Neural crest cell (in vitro differentiated cells): ENCODE measurements at regions not wholly inside any gene's neighbourhood (a gene's known extent, or its start where the extent isn't known, plus 50 kb on each side); places are given as distances from the start of the nearest gene placed in this dataset.

Source experiments
- DNase-seq: peaks from one replicate; pipeline ENCODE4 v3.0.0; 2021; ENCODE audit warnings: low read depth, mixed read lengths, low spot score
- H3K27ac Mint-ChIP-seq: one replicate; pipeline ENCODE4 v1.8.0; 2021; ENCODE audit warnings: mild to moderate bottlenecking, mixed read lengths; ENCODE audit not compliant: unreplicated experiment
- H3K27me3 Mint-ChIP-seq: 2 replicates; pipeline ENCODE4 v1.8.0; 2021; ENCODE audit warnings: low read depth, mild to moderate bottlenecking, mixed read lengths
- H3K36me3 Mint-ChIP-seq: 2 replicates; pipeline ENCODE4 v1.8.0; 2021; ENCODE audit warnings: low read depth, mild to moderate bottlenecking, mixed read lengths
- H3K4me1 Mint-ChIP-seq: 2 replicates; pipeline ENCODE4 v1.8.0; 2021; ENCODE audit warnings: mixed read lengths
- H3K4me3 Mint-ChIP-seq: one replicate; pipeline ENCODE4 v1.8.0; 2021; ENCODE audit warnings: mild to moderate bottlenecking, mixed read lengths
- H3K9me3 Mint-ChIP-seq: 2 replicates; pipeline ENCODE4 v1.8.0; 2021; ENCODE audit warnings: mixed read lengths
- TF ChIP-seq, protein P1 (sequence below): fragments of 200-600 bp; sonication (generic); conservative IDR thresholded peaks from 2 replicates; pipeline ENCODE4 v1.5.0; 2021; ENCODE audit warnings: antibody characterized with exemption, mild to moderate bottlenecking

- H3K36me3 Mint-ChIP-seq = peaks cover 2% of the 10 kb centered on the region
- no peaks in the 10 kb centered on the region for H3K27me3 Mint-ChIP-seq
- H3K27ac Mint-ChIP-seq = no peak overlapping the region
- H3K4me3 Mint-ChIP-seq = no peak overlapping the region
- H3K9me3 Mint-ChIP-seq = no peaks in the 10 kb centered on the region
- H3K4me1 Mint-ChIP-seq = peaks cover 12% of the 10 kb centered on the region
- no peak for DNase-seq
- TF ChIP-seq, protein P1, sequence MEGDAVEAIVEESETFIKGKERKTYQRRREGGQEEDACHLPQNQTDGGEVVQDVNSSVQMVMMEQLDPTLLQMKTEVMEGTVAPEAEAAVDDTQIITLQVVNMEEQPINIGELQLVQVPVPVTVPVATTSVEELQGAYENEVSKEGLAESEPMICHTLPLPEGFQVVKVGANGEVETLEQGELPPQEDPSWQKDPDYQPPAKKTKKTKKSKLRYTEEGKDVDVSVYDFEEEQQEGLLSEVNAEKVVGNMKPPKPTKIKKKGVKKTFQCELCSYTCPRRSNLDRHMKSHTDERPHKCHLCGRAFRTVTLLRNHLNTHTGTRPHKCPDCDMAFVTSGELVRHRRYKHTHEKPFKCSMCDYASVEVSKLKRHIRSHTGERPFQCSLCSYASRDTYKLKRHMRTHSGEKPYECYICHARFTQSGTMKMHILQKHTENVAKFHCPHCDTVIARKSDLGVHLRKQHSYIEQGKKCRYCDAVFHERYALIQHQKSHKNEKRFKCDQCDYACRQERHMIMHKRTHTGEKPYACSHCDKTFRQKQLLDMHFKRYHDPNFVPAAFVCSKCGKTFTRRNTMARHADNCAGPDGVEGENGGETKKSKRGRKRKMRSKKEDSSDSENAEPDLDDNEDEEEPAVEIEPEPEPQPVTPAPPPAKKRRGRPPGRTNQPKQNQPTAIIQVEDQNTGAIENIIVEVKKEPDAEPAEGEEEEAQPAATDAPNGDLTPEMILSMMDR = no peak
These were observed 261.7 kb upstream of the FIGN start for GRCh38 chr2:163997466-163997865.

GRCh38 chr2:163990541-163990940 is 254.7 kb upstream of the FIGN start:
- peaks cover 38% of the 10 kb centered on the region for H3K4me1 Mint-ChIP-seq
- no peak for DNase-seq
- no peak overlapping the region for H3K4me3 Mint-ChIP-seq
- H3K9me3 Mint-ChIP-seq = peaks cover 4% of the 10 kb centered on the region
- peaks cover 2% of the 10 kb centered on the region for H3K36me3 Mint-ChIP-seq
- H3K27ac Mint-ChIP-seq = peak overlapping the region; percentile 29
- no peaks in the 10 kb centered on the region for H3K27me3 Mint-ChIP-seq
- TF ChIP-seq, protein P1 = no peak

- H3K4me3 Mint-ChIP-seq = no peak overlapping the region
- peaks cover 4% of the 10 kb centered on the region for H3K9me3 Mint-ChIP-seq
- peaks cover 39% of the 10 kb centered on the region for H3K4me1 Mint-ChIP-seq
- H3K36me3 Mint-ChIP-seq = peaks cover 2% of the 10 kb centered on the region
- DNase-seq = no peak
- TF ChIP-seq, protein P1 = no peak
- peak overlapping the region; percentile 29 for H3K27ac Mint-ChIP-seq
- H3K27me3 Mint-ChIP-seq = no peaks in the 10 kb centered on the region
These were observed 254.3 kb upstream of the FIGN start for GRCh38 chr2:163990101-163990500.

- no peaks in the 10 kb centered on the region for H3K36me3 Mint-ChIP-seq
- no peak overlapping the region for H3K27ac Mint-ChIP-seq
- DNase-seq = no peak
- TF ChIP-seq, protein P1 = no peak
- peaks cover 46% of the 10 kb centered on the region for H3K4me1 Mint-ChIP-seq
- no peaks in the 10 kb centered on the region for H3K27me3 Mint-ChIP-seq
- H3K4me3 Mint-ChIP-seq = no peak overlapping the region
- peaks cover 5% of the 10 kb centered on the region for H3K9me3 Mint-ChIP-seq
These were observed 251.6 kb upstream of the FIGN start for GRCh38 chr2:163987175-163987940.

GRCh38 chr2:163984986-163985385 is 249.2 kb upstream of the FIGN start:
- Mint-ChIP-seq H3K4me1 (peaks cover 31% of the 10 kb centered on the region), H3K27ac (no peak overlapping the region), H3K27me3 (no peaks in the 10 kb centered on the region)

More at GRCh38 chr2:163984986-163985385, 249.2 kb upstream of the FIGN start:
- H3K4me3 Mint-ChIP-seq = no peak overlapping the region
- TF ChIP-seq, protein P1 = no peak
- no peaks in the 10 kb centered on the region for H3K36me3 Mint-ChIP-seq
- DNase-seq = no peak
- peaks cover 2% of the 10 kb centered on the region for H3K9me3 Mint-ChIP-seq
